Upper lobe of right lung (tissue), 1 donor: ENCODE measurements at regions not wholly inside any gene's neighbourhood (a gene's known extent, or its start where the extent isn't known, plus 50 kb on each side); places are given as distances from the start of the nearest gene placed in this dataset.

Experiments used
- ATAC-seq: fragments of 200-7000 bp; cut with Tn5 transposase; one replicate; pipeline ENCODE4 v1.9.1; 2020; ENCODE audit warnings: mild to moderate bottlenecking, moderate library complexity
- DNase-seq: peaks from one replicate; pipeline ENCODE4 v3.0.0-alpha.2; 2020
- H3K27ac ChIP-seq: fragments of 200-600 bp; one replicate; pipeline ENCODE4 v1.8.0; 2022
- H3K27me3 ChIP-seq: fragments of 200-600 bp; one replicate; pipeline ENCODE4 v1.8.0; 2022; ENCODE audit warnings: mild to moderate bottlenecking
- H3K36me3 ChIP-seq: fragments of 200-600 bp; one replicate; pipeline ENCODE4 v1.8.0; 2022
- H3K4me1 ChIP-seq: fragments of 200-600 bp; one replicate; pipeline ENCODE4 v1.8.0; 2022
- H3K4me3 ChIP-seq: fragments of 200-600 bp; one replicate; pipeline ENCODE4 v1.8.0; 2022; ENCODE audit warnings: mild to moderate bottlenecking
- H3K9me3 ChIP-seq: fragments of 200-600 bp; one replicate; pipeline ENCODE4 v1.8.0; 2022
- intact Hi-C: fragments of 100-400 bp; cut with DNase I; formaldehyde crosslinking; loops from one replicate; pipeline ENCODE4 v1.11.0; 2022
- TF ChIP-seq, protein P1 (sequence below): fragments of 200-600 bp; IDR thresholded peaks from one replicate; pipeline ENCODE4 v1.8.0; 2022; ENCODE audit warnings: antibody characterized with exemption
- donor health status: DM: no; HTN: yes; CAD: no; lungs with severe emphysema.

DNA sequence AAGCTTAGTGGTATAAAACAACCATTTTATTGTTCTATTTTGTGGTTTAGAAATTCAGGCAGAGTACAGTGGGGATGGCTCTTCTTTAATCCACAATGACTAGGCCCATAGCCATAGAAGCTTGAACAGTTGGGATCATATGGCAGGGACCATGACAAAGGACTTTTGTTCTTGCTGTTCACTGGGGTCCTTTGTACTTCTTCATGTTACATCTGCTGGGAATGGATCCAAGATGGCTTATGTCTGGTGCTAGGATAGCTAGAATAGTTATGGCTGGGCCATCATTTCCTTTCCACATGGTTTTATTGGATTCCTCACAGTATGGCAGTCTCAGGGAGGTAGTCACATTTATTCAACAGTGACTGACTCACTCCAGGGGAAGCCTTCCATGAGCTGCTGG is 427.9 kb upstream of the AGTR1 start:
- no peaks in the 10 kb centered on the region for H3K36me3 ChIP-seq
- ATAC-seq = no peak
- H3K27ac ChIP-seq = no peak overlapping the region
- H3K4me1 ChIP-seq = no peaks in the 10 kb centered on the region
- TF ChIP-seq, protein P1, sequence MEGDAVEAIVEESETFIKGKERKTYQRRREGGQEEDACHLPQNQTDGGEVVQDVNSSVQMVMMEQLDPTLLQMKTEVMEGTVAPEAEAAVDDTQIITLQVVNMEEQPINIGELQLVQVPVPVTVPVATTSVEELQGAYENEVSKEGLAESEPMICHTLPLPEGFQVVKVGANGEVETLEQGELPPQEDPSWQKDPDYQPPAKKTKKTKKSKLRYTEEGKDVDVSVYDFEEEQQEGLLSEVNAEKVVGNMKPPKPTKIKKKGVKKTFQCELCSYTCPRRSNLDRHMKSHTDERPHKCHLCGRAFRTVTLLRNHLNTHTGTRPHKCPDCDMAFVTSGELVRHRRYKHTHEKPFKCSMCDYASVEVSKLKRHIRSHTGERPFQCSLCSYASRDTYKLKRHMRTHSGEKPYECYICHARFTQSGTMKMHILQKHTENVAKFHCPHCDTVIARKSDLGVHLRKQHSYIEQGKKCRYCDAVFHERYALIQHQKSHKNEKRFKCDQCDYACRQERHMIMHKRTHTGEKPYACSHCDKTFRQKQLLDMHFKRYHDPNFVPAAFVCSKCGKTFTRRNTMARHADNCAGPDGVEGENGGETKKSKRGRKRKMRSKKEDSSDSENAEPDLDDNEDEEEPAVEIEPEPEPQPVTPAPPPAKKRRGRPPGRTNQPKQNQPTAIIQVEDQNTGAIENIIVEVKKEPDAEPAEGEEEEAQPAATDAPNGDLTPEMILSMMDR = no peak
- no peaks in the 10 kb centered on the region for H3K9me3 ChIP-seq
- intact Hi-C loops = no loop called here
- no peak overlapping the region for H3K4me3 ChIP-seq
- H3K27me3 ChIP-seq = no peaks in the 10 kb centered on the region
- DNase-seq = no peak

DNA sequence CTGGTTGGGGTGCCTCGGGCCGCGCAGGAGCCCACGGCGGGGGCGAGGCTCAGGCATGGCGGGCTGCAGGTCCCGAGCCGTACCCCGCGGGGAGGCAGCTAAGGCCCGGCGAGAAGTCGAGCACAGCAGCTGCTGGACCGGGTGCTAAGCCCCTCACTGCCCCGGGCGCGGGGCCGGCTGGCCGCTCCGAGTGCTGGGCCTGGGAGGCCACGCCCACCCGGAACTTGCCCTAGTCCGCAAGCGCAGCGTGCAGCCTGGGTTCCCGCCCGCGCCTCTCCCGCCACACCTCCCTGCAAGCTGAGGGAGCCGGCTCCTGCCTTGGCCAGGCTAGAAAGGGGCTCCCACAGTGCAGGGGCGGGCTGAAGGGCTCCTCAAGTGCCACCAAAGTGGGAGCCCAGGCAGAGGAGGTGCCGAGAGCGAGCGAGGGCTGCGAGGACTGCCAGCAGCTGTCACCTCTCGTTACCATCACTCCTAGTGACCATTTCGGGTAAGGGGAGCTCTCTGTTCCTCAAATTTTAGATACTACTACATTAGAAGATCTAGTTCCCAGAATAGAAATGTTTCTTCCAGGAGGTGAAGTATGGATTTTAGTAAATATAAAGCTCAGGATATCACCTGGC is 417.0 kb upstream of the AGTR1 start:
- peak; percentile 28 for ATAC-seq
- TF ChIP-seq, protein P1 = no peak
- Histone ChIP-seq H3K4me1 (no peaks in the 10 kb centered on the region), H3K27me3 (no peaks in the 10 kb centered on the region), H3K27ac (no peak overlapping the region), H3K4me3 (no peak overlapping the region), H3K9me3 (no peaks in the 10 kb centered on the region), H3K36me3 (no peaks in the 10 kb centered on the region)
- peak; percentile 61 for DNase-seq
- intact Hi-C loops = no loop called here

DNA sequence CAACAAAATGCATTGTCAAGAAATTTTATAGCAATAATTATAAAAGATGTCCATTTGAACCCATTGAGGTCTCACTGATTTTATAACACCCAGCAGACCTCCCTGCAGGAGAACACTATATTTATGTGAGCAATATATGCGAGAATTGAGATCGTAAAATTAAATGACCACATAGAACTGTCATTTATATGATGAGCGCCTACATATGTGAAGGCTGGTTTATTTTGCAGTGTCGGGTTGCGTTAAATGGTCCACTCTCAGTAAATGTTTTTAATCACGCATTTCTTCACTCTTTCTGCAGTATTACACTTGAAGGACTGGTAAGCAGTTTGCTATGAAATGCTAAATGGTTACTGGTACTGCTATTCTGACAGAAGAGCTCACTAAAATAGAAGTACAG is 408.5 kb upstream of the AGTR1 start:
- Histone ChIP-seq H3K4me3 (no peak overlapping the region), H3K9me3 (no peaks in the 10 kb centered on the region), H3K36me3 (no peaks in the 10 kb centered on the region), H3K27ac (no peak overlapping the region), H3K27me3 (no peaks in the 10 kb centered on the region), H3K4me1 (no peaks in the 10 kb centered on the region)
- TF ChIP-seq, protein P1 = no peak
- DNase-seq (no peak), ATAC-seq (no peak)
- intact Hi-C loops = no loop called here

DNA sequence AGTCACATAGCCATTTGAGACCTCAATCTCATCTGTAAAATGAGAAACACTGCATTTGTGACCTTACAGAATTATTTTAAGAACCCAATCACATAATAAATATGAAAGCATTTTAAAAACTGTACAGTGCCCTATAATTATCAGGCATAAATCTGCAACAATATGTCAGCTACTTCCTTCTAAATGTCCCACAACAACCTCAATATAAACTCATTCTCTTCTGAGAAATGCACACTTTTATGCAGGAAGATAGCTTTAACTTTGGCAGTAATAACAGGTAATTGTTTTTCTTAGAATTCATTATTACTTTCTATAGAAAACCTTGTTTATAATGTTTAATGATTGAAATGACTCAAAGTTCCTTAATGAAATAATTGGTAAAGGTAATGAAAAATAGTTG is 400.7 kb upstream of the AGTR1 start:
- Histone ChIP-seq H3K27me3 (no peaks in the 10 kb centered on the region), H3K36me3 (no peaks in the 10 kb centered on the region), H3K9me3 (no peaks in the 10 kb centered on the region), H3K27ac (no peak overlapping the region), H3K4me1 (no peaks in the 10 kb centered on the region), H3K4me3 (no peak overlapping the region)
- intact Hi-C loops = no loop called here
- TF ChIP-seq, protein P1 = no peak
- no peak for DNase-seq
- no peak for ATAC-seq

DNA sequence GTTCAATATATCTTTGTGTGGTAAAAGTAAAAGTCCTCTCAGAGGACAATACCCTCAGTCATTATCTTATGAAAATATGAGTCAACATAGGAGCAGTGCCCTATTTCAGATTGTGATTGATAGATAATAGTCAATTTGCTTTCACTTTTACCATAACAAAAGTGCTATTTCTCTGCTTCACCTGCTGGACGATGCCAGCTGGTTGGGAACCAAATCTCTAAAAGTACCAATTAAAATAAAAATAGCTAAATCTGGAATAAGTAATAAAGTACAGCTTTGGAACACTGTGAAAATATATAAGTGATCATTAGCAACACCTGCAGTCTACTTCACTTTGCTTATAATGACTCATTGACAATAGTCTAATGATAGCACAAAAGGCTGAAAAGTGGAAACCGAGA is 390.3 kb upstream of the AGTR1 start:
- ATAC-seq = no peak
- Histone ChIP-seq H3K36me3 (no peaks in the 10 kb centered on the region), H3K4me1 (no peaks in the 10 kb centered on the region), H3K4me3 (no peak overlapping the region), H3K27ac (no peak overlapping the region), H3K9me3 (no peaks in the 10 kb centered on the region), H3K27me3 (no peaks in the 10 kb centered on the region)
- intact Hi-C loops = no loop called here
- TF ChIP-seq, protein P1 = no peak
- DNase-seq = no peak
